ENCODE measurements at regions not wholly inside any gene's neighbourhood (a gene's known extent, or its start where the extent isn't known, plus 50 kb on each side); places are given as distances from the start of the nearest gene placed in this dataset.

DNA sequence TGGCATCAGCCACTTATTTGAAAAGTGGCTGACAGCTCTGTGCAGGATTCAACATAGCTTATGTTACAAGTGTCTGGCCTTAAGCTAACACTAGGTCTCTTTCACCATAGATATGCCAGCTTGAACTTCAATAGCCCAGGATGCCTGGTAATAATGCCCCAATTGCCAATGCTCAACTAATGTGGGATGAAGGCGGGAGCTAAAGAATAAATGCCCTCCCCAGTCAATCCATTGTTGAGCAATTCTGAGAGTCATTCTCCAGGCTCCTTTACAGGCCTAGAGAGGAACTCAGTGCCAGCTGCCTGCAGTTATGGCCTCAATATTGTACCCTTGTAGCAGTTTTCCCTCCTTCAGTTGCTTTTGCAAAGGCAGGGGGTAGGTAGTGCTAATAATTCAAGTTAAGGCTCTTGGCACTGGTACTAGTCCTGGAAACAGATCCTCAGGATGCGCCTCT is 460.2 kb downstream of the GABRG1 start:
- BruUV-seq (replicated peaks) = no TSS peak
- ChIA-PET POLR2A (no interaction called here), CTCF (ENCODE audit: low intra/inter-chr PET ratio, low total read pairs) (no interaction called here)
- DNase-seq (ENCODE audit: low spot score) = no peak
- Histone ChIP-seq H3K4me2 (ENCODE audit: low read depth, low read length) (no peak overlapping the region), H3K27ac (ENCODE audit: extremely low read length, insufficient read depth, low read length) (no peak overlapping the region), H4K20me1 (ENCODE audit: insufficient read depth, low read length) (no peaks in the 10 kb centered on the region), H3K27me3 (ENCODE audit: control insufficient read depth in 1 of 2, insufficient read depth in 2 of 2, low read length in 2 of 2) (no peaks in the 10 kb centered on the region), H3K4me1 (ENCODE audit: insufficient read depth, low read length) (no peaks in the 10 kb centered on the region), H3K9me3 (ENCODE audit: low read length) (no peaks in the 10 kb centered on the region), H3K4me3 (replicated peaks in 1 of 3; ENCODE audit: insufficient read depth in 1 of 3, low read depth in 2 of 3, low read length in 3 of 3) (no peak overlapping the region), H2AFZ (ENCODE audit: low read length) (no peak overlapping the region), H3K79me2 (ENCODE audit: insufficient read depth, low read length) (no peaks in the 10 kb centered on the region), H3K9ac (ENCODE audit: insufficient read depth, low read depth, low read length) (no peak overlapping the region), H3K36me3 (replicated peaks in 1 of 2; ENCODE audit: control insufficient read depth in 1 of 2, insufficient read depth in 2 of 2, low read length in 2 of 2) (no peaks in the 10 kb centered on the region)
- in situ Hi-C loops (cut with HindIII; ENCODE audit: extremely low pct_ligation_motif_present, low pct_unique_long_range_greater_than_20kb) = no loop called here
- intact Hi-C loops (cut with micrococcal nuclease; ENCODE audit: unreplicated experiment) = no loop called here
- TF ChIP-seq, protein P1, sequence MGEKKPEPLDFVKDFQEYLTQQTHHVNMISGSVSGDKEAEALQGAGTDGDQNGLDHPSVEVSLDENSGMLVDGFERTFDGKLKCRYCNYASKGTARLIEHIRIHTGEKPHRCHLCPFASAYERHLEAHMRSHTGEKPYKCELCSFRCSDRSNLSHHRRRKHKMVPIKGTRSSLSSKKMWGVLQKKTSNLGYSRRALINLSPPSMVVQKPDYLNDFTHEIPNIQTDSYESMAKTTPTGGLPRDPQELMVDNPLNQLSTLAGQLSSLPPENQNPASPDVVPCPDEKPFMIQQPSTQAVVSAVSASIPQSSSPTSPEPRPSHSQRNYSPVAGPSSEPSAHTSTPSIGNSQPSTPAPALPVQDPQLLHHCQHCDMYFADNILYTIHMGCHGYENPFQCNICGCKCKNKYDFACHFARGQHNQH (CRISPR knock-in tag; IDR thresholded peaks at IDR 0.05) = no peak
- TF ChIP-seq SNAI1 (CRISPR knock-in tag; IDR thresholded peaks at IDR 0.05; ENCODE audit: borderline replicate concordance) = no peak
- no peak for TF ChIP-seq PAX8 (CRISPR knock-in tag; IDR thresholded peaks at IDR 0.05; ENCODE audit: borderline replicate concordance)
- no peak for TF ChIP-seq GPN1 (CRISPR knock-in tag; IDR thresholded peaks at IDR 0.05; ENCODE audit: borderline replicate concordance)
- TF ChIP-seq, protein P2, sequence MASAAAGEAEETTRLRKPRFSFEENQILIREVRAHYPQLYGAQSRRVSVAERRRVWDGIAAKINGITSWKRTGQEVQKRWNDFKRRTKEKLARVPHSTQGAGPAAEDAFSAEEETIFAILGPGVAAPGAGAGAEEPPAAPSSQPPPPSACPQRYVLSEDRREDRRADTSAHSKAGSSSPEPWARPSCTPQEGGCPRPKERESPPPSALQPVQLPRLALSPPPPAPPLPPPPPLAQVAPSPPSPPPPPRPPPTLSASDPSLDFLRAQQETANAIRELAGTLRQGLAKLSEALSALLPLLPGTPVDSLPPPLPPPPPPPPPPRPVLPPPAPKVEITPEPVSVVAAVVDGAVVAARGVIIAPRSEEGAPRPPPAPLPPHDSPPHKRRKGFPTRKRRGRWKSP (CRISPR knock-in tag; IDR thresholded peaks at IDR 0.05) = no peak
- TF ChIP-seq ZSCAN20 (CRISPR knock-in tag; IDR thresholded peaks at IDR 0.05; ENCODE audit: borderline replicate concordance) = no peak
- FAIRE-seq = no peak
- no peak for ATAC-seq
- 4% methylated on average over 2 of the region's 2 CpGs for WGBS (ENCODE audit: low lambda C conversion rate)

GRCh38 chr4:45663003-45663402 is 460.9 kb downstream of the GABRG1 start:
- ChIA-PET CTCF (ENCODE audit: low intra/inter-chr PET ratio, low total read pairs) (no interaction called here), POLR2A (no interaction called here)
- Histone ChIP-seq H3K27me3 (ENCODE audit: control insufficient read depth in 1 of 2, insufficient read depth in 2 of 2, low read length in 2 of 2) (no peaks in the 10 kb centered on the region), H3K4me3 (replicated peaks in 1 of 3; ENCODE audit: insufficient read depth in 1 of 3, low read depth in 2 of 3, low read length in 3 of 3) (no peak overlapping the region), H3K36me3 (replicated peaks in 1 of 2; ENCODE audit: control insufficient read depth in 1 of 2, insufficient read depth in 2 of 2, low read length in 2 of 2) (no peaks in the 10 kb centered on the region), H4K20me1 (ENCODE audit: insufficient read depth, low read length) (no peaks in the 10 kb centered on the region), H3K9ac (ENCODE audit: insufficient read depth, low read depth, low read length) (no peak overlapping the region), H3K4me2 (ENCODE audit: low read depth, low read length) (no peak overlapping the region), H3K4me1 (ENCODE audit: insufficient read depth, low read length) (no peaks in the 10 kb centered on the region), H3K79me2 (ENCODE audit: insufficient read depth, low read length) (no peaks in the 10 kb centered on the region), H3K9me3 (ENCODE audit: low read length) (no peaks in the 10 kb centered on the region), H2AFZ (ENCODE audit: low read length) (no peak overlapping the region), H3K27ac (ENCODE audit: extremely low read length, insufficient read depth, low read length) (no peak overlapping the region)
- intact Hi-C loops (cut with micrococcal nuclease; ENCODE audit: unreplicated experiment) (no loop called here), in situ Hi-C loops (cut with HindIII; ENCODE audit: extremely low pct_ligation_motif_present, low pct_unique_long_range_greater_than_20kb) (no loop called here)
- FAIRE-seq (no peak), ATAC-seq (no peak), DNase-seq (ENCODE audit: low spot score) (no peak)
- no TSS peak for BruUV-seq (replicated peaks)
- WGBS (ENCODE audit: low lambda C conversion rate) = 0% methylated on average over 1 of the region's 1 CpG
- TF ChIP-seq NFATC3 (CRISPR knock-in tag; IDR thresholded peaks at IDR 0.05) (no peak), ZNF512 (CRISPR knock-in tag; IDR thresholded peaks at IDR 0.05) (no peak), ZNF740 (CRISPR knock-in tag; IDR thresholded peaks at IDR 0.05) (no peak), HNF1B (CRISPR knock-in tag; IDR thresholded peaks at IDR 0.05) (no peak), SIX4 (CRISPR knock-in tag; IDR thresholded peaks at IDR 0.05) (no peak)

Measured in HepG2 (cell line).